ENCODE measurements at regions not wholly inside any gene's neighbourhood (a gene's known extent, or its start where the extent isn't known, plus 50 kb on each side); places are given as distances from the start of the nearest gene placed in this dataset.

DNA sequence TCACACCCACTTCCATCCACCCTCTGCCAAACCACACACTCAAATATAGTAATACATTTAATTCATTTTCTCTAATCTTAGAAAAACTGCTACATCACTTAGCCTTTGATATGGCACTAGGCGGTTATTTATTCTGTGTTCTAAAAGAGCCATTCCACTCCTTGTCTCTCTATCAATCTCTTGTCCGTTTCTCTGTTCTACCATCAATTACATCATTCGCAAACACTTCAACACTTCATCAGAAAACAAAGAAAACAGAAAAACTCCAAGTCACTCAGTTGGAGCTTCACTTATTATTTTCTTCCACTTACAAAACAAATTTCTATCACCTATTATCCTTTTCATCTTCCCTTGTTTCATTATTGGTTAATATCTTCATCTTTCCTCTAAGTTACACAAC, 1523.0 kb downstream of the KCNT2 start:
- TF ChIP-seq, protein P1, sequence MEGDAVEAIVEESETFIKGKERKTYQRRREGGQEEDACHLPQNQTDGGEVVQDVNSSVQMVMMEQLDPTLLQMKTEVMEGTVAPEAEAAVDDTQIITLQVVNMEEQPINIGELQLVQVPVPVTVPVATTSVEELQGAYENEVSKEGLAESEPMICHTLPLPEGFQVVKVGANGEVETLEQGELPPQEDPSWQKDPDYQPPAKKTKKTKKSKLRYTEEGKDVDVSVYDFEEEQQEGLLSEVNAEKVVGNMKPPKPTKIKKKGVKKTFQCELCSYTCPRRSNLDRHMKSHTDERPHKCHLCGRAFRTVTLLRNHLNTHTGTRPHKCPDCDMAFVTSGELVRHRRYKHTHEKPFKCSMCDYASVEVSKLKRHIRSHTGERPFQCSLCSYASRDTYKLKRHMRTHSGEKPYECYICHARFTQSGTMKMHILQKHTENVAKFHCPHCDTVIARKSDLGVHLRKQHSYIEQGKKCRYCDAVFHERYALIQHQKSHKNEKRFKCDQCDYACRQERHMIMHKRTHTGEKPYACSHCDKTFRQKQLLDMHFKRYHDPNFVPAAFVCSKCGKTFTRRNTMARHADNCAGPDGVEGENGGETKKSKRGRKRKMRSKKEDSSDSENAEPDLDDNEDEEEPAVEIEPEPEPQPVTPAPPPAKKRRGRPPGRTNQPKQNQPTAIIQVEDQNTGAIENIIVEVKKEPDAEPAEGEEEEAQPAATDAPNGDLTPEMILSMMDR (conservative IDR thresholded peaks at IDR 0.05; ENCODE audit: low read length), result no peak
- no peak for DNase-seq (ENCODE audit: low read depth)
- no peak overlapping the region for H3K4me3 ChIP-seq (ENCODE audit: low read length)

DNA sequence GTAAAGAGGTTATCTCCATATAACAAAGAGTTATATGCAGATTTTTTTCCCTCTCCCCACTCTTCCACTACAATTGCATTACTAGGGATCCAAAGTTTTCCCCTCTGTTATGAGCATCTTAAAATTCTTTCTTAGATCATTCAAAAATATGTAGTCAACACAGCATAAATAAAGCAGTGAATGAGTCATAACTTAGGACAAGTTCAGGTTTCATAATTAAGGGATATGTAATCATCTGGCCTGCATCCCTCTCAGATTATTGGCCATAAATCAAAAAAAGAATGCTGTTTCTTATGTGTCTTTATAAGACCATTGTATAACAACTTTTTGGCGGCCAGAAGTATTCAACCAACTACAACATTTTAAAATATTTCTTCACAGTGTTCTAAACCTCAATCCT, 1526.1 kb downstream of the KCNT2 start:
- TF ChIP-seq, protein P1 (conservative IDR thresholded peaks at IDR 0.05; ENCODE audit: low read length), result no peak
- no peak for DNase-seq (ENCODE audit: low read depth)
- no peak overlapping the region for H3K4me3 ChIP-seq (ENCODE audit: low read length)

DNA sequence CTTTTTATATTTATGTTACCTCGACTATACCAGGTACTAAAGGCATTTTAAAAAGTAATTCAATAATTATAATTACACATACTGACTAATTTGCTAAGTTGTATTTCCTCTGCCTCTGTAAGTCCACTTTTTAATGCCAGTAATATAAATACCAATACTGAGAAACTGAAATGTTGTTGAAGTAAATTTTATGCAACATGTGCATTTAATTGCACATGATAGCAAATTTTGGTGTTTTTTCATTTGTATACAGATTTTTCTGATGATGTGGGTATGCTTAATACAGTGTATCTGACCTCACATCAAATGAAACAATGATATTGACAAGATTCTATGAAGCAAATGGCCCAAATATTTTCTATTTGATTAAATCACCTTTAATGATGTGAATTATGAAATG, 1531.6 kb downstream of the KCNT2 start:
- TF ChIP-seq, protein P1 (conservative IDR thresholded peaks at IDR 0.05; ENCODE audit: low read length), result no peak
- no peak for DNase-seq (ENCODE audit: low read depth)
- H3K4me3 ChIP-seq (ENCODE audit: low read length), result no peak overlapping the region

DNA sequence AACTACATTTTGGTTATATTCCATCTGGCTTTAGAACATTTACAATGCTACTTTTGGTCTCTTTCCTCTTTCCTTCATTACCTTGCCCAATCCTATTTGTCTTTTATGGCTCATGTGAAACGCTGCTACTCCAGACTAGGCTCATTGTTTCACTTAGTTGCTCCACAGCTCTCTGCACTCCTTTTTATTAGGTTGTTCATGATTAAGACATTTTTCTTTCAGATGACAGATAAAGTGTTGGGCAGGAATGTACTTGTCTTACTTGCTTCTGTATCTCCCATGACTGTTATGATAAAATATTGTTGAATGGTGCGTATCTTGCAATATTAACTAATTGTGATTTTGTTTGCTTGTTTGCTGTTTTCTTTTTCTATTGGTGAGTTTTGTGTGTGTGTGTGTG, 1532.3 kb downstream of the KCNT2 start:
- TF ChIP-seq, protein P1 (conservative IDR thresholded peaks at IDR 0.05; ENCODE audit: low read length), result no peak
- DNase-seq (ENCODE audit: low read depth), result no peak
- H3K4me3 ChIP-seq (ENCODE audit: low read length), result no peak overlapping the region

DNA sequence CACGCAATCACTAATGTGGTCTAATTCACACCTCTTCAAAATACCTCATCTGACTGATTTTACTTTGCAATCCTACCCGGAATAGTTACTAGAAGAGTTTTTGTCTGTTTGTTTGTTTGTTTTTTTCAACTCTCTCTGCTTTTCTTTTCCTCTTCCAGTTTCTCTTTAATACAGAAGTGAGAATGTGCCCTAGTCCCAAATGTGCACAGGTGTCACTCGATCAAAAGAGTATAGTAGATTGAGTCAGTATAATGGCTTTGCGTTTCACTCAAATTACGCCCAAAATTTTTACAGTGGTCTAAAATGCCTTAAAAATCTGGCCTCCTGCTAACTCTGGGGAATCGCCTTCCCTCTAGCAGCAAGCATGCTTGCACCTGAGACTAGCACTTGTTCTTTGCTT, 1536.8 kb downstream of the KCNT2 start:
- DNase-seq (ENCODE audit: low read depth), result no peak
- H3K4me3 ChIP-seq (ENCODE audit: low read length), result no peak overlapping the region
- TF ChIP-seq, protein P1 (conservative IDR thresholded peaks at IDR 0.05; ENCODE audit: low read length), result no peak

DNA sequence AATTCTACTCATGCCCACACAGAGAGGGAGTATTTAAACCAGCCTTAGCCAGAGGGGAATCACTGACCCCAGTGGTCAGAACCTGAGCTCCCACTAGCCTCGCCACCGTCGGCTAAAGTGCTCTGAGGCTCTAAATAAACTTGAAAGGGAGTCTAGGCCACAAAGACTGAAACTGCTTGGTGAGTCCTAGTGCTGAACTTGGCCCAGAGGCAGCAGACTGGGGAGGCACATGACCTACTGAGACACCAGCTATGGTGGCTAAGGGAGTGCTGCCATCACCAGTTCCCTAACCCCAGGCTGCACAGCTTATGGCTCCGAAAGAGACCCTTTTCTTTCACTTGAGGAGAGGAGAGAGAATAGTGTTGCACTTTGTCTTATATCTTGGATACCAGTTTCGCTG, 1542.8 kb downstream of the KCNT2 start:
- no peak overlapping the region for H3K4me3 ChIP-seq (ENCODE audit: low read length)
- DNase-seq (ENCODE audit: low read depth), result no peak
- TF ChIP-seq, protein P1 (conservative IDR thresholded peaks at IDR 0.05; ENCODE audit: low read length), result no peak

DNA sequence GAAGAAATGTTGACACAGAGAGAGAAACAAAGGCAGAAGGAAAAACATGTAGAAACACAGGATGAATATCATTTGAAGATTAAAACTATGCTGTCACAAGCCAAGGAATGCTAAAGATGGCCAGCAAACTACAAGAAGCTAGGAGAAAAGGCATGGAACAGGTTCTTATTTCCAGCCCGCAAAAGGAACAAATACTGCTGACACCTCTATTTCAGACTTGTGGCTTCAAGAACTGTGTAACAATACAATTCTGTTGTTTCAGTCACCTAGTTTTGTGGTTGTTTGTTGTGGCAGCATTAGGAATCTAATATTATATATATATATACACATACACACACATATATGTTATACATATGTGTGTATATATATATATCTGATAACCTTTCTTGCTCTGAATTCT, 1543.9 kb downstream of the KCNT2 start:
- H3K4me3 ChIP-seq (ENCODE audit: low read length), result no peak overlapping the region
- DNase-seq (ENCODE audit: low read depth), result no peak
- TF ChIP-seq, protein P1 (conservative IDR thresholded peaks at IDR 0.05; ENCODE audit: low read length), result no peak
